ENCODE measurements at regions not wholly inside any gene's neighbourhood (a gene's known extent, or its start where the extent isn't known, plus 50 kb on each side); places are given as distances from the start of the nearest gene placed in this dataset.
"Not testable (repeated sequence)": the region's sequence is repeated elsewhere in the genome, so short reads cannot be mapped to it uniquely, and the experiment has no call there.

DNA sequence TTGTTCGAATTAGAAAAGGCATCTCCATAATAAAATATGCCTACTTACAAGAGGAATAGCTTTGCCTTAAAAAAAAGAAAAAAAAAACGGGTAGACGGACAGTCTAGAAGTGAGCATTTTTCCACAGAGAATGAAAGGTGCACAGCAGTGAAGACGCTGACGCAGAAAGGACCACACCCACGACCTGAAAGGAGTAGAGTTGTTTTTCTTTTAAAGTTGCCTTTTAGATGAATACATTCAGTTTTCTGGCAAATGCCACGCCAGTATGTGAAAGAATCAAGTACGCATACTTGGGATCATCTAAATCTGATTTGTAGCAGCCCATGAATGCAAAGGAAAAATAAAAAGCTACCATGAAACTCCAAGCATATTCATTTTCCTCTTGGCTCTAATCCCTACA is 809.2 kb upstream of the SOX11 start:
- DNase-seq: no peak

DNA sequence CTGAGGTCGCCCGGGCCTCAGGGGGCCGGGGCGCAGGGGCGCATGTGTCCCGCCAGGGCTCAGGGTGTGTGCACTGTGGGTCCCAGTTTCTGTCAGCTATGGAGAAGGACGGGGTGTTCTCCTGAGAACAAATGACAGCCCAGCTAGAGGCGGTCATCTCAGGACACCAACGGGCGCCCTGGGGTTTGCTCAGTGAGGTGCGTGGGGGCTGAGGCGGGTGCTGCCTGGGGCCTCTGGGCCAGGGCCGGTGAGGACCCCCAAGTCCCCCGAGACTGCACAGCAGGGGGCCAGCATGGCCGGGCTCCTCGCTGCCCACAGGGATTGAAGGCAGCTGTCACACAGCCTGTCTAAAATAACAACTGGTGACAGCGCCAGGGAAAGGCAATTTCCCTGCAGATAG is 808.8 kb upstream of the SOX11 start:
- DNase-seq: no peak

DNA sequence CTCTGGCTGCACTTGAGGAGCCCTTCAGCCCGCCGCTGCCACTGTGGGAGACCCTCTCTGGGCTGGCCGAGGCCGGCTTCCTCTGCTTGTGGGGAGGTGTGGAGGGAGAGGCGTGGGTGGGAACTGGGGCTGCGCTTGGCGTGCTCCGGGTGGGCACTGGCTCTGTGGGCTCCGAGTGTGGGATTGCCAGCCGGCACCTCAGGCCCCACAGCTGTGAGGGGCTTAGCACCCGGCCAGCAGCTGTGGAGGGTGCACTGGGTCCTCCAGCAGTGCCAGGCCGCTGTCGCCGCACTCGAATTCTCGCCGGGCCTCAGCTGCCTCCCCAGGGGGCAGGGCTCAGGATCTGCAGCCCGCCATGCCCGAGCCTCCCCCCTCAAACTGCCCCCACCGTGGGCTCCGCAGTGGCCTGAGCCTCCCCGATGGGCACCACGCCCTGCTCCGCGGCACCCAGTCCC is 808.0 kb upstream of the SOX11 start:
- no peak for DNase-seq

DNA sequence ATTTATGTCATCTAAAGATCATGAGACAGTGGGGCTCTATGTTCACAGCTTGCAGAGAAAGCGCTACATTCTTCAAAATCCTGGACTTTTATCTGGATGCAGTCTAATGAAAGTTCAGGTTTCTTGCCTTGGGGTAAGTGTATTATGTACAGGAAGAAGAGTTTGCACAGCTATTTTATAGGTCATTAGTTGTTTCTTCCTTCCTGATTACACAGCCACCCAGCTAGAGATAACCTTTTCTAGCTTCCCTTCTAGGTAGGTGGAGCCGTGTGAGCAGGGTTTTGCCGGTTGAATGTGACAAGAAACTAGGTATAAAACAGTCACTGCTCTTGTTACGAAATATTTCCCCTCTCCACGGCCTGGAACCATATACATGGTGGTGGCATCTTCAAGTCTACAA is 800.8 kb upstream of the SOX11 start:
- no peak for DNase-seq

DNA sequence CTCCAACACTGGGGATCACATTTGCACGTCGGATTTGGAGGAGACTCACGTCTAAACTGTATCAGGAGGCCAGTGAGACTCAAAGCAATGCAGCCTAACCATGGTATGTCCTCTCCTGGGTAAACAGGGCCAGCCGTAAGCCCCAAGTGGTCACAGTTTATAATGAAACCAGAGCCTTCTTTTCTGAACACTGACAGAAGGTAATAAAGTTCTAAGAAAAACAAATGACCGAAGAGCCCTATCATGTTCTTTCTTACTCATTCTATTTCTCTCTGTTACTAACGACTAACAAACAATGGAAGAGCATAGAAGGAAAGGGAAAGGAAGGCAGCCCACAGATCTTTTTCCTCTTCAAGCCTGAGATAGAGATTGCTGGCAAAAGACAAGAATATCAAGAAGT is 796.8 kb upstream of the SOX11 start:
- no peak for DNase-seq

DNA sequence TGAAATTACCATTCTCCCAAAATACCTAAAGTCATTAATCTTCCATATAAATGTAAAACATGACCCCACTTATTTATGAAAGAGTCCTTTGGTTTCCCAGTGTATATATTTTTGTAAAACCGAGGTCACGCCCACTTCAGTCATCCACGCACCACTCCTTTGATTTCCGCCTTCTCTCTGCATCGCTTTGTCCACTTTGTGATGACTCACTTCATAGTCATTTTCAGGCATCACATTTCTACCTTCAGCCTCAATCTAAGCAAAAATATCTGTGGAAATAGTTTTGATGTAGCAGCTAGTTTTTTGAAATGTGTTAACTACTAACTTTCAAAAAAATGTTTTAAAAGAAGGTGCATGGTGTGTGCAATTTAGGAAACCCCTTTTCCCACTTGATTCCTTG is 793.5 kb upstream of the SOX11 start:
- DNase-seq: no peak

DNA sequence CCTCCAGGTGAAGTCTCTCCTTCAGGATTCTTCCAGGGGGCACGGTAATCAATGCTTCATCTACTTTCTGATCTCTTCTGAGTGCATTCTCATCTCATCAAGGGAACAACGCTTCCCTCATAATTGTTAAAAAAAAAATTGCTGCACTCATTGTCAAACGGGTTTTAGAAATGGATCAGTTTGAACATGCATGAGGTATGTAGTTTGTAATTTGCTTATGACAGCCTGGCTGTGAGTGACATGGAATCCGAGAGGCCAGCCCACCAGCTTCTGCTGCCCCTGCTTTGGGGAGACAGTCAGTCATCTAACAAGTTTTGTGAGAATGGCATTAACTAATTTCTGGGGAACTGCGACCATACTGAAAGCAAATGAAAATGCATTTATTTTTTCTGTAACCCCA is 791.9 kb upstream of the SOX11 start:
- no peak for DNase-seq

DNA sequence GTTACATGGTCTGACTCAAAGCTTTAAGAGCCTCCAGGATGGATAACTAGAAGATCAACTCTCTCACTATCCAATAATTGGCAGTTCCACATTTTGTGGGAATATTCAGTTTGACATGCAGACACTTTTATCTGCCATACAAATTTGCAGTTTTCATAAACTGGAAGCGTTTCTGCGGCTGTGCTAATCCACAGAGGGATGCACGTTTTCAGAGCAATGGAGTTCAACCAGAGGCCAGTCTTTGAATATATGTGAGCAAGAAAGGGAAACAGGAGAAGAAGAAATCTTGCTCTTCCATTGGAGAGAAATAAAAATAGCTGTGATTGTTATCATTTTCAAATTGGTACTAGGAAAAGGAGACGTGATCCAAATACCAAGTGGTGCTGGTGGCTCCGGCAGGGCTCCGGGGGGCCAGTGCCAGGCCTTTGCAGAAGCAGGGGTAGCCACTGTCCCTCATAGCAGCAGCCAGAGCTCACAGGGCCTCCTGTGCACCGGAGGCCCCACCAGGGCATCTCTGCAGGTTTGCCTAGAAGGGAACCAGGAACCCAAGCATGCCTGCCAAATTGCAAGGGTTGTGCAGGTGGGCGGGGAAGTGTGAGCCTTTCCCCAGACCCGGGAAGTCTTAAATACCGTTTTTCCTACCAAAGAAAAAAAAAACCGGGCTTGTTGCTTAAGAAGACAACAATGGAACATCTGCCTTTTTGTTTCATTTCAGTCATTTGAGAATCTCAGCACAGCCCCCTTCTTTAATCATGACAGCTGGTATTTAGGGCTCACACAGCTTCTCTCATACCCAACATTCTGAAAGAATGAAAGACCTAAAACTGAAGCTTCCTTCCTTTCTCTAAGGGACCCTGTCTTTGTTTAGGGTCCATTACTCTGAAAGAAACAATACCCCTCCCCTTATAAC is 791.1 kb upstream of the SOX11 start:
- no peak for DNase-seq

DNA sequence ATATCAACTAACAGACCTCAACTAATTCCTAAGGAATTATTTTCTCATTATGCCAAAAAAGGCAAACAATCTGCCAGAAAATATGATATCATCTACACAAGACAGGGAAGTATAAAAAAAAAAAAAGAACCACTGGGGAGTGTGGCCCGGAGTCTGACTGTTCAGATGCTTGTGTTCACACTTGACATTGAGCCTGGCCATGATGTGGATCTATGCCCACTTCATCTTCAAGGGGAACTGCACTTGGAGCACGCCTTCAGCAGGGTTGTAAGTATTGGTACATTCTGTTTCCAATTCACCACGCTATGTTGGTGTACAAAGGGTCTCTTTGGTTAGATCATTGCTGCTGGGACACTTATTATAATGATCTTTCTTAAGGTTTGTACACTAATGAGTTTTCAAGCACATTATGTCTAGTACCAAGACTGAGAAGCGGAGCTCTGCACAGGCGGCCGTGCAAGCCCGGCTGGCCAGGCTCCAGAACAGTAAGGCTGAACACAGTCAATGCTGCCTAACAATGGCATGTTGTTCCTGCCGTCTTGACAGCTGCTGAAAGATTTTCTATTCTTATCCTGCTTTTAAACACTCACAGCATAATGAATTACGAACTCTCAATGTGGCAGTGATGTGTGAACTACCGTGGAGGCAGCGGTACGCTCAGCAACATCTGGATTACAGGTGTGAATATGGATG is 788.4 kb upstream of the SOX11 start:
- DNase-seq: no peak

DNA sequence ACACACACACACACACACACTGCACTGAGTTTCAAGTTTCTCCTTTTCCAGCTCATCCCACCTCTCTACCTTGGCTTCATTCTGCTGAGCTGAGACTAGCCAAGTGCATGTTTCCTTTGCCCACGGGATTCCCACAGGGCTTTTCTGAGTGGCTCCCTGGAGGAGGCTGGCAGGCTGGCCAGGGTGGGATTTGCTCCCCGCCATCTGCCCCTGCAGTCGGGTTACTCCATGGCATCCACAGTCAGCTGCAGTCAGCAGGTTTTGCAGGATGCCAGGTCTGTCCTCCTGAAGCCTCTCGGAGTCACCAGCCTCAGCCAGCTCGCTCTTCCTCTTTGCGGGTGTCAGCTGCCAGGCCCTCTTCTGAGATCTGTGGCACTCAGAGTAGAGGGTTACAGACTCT is 783.7 kb upstream of the SOX11 start:
- no peak for DNase-seq

DNA sequence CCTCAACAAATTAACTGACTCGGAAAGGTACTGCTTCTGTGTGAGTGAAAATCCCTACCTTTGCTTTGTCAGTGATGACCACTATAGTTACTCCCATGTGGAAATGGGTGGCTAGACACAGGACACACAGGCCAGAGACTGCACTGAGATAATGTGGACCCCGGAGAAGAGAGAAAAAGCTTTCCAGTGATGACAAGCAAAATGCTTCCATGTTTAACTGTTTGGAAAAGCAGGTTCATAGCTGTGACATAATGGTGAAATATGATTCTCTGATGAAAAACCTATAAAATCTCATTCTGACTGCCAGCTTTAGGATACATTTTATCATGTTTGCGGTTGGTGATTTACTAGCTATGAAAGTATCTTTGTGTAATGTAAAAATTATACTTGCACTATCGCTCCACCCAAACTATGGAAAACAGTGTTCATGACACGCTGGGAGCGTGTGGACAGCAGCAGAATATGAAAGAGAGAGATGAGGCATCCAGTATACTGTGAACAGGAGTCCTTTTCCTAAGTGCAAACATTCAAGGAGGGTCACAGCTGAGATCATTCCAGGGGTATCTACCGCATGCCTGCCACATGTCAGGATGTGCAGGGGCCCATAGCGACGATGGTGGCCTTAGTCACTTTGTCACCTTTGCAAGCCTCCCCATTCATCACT is 782.7 kb upstream of the SOX11 start:
- no peak for DNase-seq

DNA sequence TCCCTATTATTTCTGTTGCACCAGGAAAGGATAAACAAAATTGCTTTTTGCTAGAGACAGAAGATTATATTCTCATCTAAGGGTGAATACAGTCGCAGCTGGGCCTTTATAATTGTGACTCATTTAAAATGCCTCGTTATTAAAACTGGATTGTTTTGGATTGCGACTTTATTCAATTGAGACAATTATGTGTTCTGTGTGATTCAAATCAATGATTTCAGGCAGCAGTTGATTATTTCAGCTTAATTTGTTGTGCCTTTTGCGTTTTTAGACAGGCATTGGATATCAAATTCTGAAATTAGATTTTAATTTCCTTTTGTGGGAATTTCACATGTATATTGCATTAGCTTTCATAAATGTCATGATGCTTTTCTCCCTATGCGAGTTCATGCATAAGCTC is 778.1 kb upstream of the SOX11 start:
- DNase-seq: no peak

DNA sequence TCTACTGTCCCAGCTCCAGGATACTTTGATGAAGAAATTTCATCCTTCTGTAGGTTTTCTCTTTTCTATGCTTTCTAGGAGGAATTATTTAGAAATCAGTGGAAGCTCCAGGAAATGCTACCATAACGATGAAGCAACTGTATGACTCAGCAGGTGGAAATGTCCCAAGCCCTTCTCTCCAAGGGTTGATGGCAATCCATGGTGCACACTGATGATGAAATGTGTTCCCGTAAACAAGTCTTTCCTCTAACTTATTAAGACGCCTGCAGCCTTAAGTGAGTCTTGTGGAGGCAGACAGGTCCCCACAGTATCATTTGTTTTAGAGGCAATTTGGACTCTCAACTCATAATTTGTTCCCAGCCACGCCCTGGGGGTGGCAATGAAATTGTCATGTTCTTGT is 777.6 kb upstream of the SOX11 start:
- no peak for DNase-seq

DNA sequence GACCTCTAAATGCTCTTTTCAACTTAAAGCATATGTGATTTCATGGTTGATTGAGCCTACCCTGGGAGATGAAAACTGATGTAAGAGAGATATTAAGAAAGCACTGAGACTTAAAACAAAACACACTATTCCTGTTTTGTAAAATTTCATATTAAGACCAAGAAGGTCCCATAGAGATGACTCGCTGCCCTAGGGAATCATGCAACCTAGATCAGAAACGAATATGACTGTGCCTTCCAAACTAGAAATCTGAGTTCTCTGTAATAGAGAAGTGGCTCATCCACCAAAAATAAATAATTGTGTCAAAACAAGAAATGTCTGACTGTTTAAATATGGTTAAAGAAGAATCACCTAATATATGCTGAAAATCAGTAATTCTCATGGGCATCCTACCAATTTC is 776.8 kb upstream of the SOX11 start:
- DNase-seq: no peak

DNA sequence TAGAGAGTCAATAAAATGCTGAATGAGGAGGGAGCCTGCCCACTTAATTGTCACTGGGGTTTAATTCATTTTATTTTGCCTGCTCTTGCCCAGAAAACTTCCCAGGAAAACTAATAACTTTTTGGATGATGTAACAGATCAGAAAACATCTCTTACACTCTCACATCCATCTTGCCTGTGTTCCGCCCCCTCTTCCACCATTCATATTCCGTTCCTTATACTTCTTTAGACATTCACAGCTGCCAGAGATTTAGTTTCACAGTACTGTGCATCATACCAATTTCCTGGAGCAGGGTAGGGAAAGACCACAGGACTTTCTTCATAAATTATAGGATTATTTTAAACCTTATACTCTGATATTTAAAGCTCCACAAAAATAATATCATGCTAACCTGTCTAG is 776.1 kb upstream of the SOX11 start:
- DNase-seq: no peak

DNA sequence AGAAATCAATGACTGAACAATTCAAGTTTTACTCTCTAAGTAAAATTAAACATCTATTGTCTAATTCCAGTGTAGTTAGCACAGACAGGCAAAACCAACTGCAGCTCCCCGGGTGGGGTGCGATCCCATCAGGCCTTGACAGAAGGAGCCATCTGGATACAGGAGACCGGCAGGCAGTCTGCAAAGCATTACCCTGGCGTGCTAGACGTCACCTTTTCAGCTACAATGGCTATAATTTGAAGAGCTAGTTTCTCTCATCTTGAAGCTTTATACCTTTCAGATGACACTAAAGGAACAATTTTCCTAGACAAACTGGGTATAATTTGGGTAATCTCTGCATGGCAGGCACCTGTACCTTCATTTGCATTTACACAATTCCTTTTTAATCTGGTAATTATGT is 761.5 kb upstream of the SOX11 start:
- no peak for DNase-seq

DNA sequence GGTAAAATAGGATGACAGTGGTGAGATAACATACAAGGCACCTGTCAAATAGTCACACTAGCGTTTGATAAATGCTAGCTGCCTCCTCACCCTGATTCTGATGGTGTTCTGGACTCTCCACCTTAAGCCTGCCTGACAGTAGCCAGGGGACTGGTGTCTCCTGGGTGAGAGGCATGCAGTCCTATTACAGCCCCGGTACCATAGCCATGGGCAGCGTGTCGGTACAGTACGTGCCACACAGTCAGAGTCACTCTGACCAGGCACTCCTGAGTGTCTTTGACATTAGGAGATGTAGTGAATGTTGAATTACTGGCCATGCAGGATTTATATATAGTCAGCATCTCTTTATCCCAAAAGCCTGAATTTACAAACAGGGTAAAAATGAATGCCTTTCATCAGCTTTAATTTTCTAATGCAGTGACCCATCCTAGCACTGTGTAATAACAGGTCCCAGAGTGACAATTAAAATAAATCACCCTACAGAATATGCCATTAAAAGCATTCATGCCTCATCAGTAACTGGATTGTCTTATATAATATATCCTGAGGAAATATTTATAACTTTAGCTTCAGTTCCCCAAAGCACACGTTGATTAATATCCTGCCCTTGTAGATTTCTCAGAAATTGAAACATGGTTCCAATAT is 760.3 kb upstream of the SOX11 start:
- DNase-seq: no peak

DNA sequence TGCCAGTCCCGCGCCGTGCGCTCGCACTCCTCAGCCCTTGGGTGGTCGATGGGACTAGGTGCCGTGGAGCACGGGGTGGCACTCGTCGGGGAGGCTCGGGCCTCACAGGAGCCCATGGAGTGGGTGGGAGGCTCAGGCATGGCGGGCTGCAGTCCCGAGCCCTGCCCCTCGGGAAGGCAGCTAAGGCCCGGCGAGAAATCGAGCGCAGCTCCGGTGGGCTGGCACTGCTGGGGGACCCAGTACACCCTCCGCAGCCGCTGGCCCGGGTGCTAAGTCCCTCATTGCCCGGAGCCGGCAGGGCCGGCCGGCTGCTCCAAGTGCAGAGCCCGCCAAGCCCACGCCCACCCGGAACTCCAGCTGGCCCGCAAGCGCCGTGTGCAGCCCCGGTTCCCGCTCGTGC is 756.9 kb upstream of the SOX11 start:
- not testable (repeated sequence) for DNase-seq

DNA sequence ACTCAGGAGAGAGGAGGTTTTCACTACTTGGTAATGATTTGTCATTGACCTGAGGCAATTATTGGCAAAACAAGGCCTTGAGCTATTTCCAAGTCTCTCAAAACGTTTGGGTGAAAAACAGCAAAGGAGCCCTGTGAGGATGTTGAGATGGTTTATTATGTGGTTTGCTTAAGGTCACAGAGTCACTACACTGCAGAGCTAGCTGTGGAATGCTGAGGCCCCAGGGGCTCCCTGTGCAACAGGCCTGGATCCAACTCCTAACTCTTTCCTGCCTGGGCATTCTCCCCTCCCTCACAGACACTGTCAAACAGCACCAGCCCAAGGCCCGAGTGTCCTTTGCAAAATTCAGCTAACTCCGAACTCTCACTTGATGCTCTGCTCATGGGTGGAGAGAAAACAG is 754.6 kb upstream of the SOX11 start:
- DNase-seq: no peak

DNA sequence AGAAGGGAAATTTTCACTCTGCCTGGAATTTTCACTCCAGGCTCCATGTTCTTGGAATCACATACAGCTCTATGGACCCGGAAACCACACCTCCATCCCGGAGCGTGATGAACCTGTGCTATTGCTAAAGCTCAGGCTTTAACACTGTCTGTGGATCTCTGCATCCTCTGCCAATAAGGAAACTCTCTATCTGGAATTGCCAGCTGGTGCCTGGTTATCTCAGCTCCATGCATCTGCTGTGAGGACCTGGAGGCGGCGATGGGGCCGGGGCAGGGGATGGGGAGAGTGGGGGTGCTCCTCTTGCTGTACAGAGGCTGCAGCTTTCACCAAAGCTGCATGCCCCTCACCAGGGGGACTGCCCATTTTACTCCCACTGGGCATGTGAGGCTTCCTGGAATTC is 754.0 kb upstream of the SOX11 start:
- no peak for DNase-seq

DNA sequence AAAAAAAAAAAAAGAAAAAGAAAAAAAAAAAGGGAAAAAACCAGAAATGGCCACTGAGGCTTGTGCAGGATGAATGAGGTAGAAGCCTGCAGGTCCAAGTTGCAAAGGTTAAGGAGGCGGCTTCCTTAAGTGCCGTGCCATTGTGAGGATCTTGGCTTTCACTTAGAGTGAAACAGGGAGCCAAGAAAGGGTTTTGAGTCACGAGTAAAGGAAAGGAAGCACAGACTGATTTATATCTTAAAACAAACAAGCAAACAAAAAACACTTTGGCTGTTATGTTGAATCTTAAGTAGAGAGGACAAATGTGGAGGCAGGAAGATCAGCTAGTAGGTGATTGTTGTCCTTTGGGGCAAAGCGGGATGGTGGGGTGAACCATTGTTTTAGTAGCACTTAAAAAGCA is 749.7 kb upstream of the SOX11 start:
- no peak for DNase-seq

DNA sequence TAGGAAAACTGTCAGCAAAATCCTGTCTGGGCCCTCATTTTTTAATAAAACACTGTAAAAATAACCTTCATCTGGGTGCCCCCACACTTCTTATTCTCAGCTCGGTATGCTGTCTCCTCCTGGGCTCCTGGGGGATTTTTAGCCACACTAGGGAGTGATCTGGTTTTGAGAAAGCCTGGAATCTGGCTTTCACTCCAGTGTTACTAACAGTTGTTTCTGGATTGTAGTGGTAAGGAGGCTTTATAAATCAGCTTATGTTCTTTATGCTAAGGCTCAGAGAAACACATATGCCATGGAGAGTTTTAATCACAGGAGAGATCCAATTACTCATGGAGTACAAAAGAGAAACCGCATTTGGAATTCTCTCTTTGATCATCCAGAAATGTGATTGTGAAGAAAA is 744.3 kb upstream of the SOX11 start:
- DNase-seq: no peak

DNA sequence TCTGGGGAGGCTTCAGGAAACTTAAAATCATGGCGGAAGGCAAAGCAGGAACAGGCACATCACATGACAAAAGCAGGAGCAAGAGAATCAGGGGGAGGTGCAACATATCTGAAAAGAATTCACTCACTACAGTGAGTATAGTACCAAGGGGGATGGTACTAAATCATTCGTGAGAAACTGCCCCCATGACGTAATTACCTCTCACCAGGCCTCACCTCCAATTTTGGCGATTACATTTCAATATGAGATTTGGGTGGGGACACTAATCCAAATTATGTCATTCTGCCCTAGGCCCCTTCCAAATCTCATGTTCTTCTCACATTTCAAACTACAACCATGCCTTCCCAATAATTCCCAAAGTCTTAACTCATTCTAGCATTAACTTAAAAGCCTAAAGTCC is 740.8 kb upstream of the SOX11 start:
- no peak for DNase-seq

DNA sequence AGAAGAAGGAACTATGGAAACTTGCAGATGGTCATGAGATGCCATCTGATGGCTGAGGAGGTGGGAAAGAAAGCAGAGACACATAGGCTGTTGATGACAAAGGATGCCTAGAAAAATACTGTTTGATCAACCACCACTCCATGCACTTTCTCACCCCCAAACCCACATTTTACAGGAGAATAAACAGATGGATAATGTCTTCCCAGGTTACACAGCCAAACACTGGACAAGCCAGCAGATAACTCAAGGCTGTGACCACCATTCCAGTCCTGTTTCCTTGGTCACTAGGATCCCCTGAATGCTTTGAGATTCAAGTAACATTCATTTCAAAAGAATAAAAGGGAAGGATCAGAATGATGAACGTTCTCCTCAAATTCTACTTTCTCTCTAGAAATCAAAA is 733.0 kb upstream of the SOX11 start:
- no peak for DNase-seq
